B cell (primary cell): ENCODE measurements at regions not wholly inside any gene's neighbourhood (a gene's known extent, or its start where the extent isn't known, plus 50 kb on each side); places are given as distances from the start of the nearest gene placed in this dataset.

Experiments used
- CTCF ChIP-seq: fragments of 200-600 bp; IDR thresholded peaks from one replicate; pipeline ENCODE4 v1.8.0; 2022; ENCODE audit warnings: antibody characterized with exemption, mild to moderate bottlenecking
- EZH2 ChIP-seq: IDR thresholded peaks from 2 replicates; pipeline ENCODE4 v1.6.1; 2012; ENCODE audit warnings: borderline replicate concordance, low read depth, mild to moderate bottlenecking, moderate library complexity, low read length; ENCODE audit not compliant: insufficient read depth, poor library complexity, severe bottlenecking

DNA sequence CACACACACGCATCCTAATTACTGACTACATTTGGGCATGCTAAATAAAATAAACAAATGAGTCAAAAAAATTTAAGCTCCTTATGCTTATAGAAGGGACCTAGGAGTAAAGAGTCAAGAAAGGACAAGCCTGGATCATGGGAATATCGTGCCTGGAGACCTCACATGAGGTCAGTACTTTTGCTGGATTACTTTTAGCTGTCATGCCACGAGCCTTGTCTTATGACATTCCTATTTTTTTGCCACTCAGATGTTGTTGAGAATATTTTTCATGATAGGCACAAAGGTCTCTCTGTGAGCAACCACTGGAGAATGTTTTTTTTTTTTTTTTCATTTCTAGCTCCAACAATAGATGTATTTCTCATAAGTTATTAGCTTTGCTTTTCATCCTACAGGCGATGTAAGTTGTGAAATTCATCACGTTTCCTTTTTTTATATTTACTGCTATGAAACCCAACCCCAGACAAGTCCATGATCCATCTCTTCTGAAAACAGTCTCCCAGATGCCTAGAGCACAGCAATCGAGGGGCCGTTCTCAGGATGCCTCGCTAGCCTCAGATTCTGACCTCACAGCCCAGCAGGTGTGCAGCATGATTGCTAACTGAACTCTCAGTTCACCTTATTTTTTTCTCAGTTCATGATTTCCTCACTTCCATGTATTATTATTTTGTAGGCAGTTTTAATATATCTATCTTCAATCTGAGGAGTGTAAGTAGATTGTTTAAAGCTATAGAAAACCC, 464.5 kb downstream of the IRS1 start:
- TF ChIP-seq EZH2 (no peak), CTCF (no peak)
